ENCODE measurements at regions not wholly inside any gene's neighbourhood (a gene's known extent, or its start where the extent isn't known, plus 50 kb on each side); places are given as distances from the start of the nearest gene placed in this dataset.

DNA sequence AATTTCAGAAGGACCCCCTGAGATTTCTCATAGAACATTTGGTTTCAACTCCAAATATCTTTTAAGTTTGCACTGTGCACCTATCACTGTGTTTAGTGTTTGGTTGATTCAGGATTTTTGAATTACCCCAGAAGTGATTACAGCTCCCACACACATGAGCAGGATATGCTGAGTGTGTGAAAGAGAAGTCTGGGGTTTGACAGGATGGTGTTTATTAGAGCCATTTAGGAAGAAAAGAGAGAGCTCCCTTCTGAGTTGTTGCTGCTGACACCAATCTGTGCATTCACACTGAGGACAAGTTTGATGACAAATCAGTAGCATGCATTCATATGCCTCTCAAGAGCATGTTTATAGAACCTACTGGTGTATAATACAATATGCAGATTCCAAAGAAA, 118.1 kb downstream of the RPL22L1 start:
- DNase-seq = no peak

DNA sequence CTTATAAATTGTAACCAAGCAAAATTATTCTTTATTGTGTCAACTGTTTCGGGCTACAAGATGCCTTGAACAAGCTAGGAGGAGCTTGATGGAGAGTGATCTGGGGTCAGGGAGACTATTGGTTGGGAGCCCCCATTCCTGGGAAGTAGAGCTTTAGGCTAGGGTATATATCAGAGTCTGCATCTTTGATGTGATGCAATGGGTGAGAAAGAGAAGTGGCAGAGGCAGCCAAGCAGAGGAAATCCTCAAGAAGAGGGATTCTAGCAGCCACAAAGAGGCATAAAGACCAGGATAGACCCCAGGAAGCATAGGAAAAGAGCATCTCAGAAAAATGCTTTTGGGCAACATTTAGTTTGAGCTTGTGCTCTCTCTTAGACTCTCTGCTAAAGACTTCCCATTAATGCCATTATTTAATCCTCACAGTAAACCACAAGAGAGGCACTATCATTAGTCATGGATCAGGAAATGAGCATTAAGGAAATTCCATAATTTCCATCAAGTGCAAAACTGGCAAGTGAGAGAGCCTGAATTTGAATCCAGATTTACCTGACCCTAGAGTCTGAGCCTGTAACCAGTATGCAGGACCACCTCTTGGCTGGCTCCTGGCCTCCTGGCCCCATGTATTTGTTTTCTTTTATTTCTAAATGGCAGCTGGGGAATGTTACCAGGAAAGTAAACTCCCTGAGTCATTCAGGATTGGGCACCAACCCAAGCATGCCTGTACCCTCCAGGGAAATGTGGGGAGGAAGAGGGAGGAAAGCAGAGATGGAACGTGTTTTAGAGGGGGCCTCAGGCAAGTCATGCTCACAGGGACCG, 118.7 kb downstream of the RPL22L1 start:
- no peak for DNase-seq

DNA sequence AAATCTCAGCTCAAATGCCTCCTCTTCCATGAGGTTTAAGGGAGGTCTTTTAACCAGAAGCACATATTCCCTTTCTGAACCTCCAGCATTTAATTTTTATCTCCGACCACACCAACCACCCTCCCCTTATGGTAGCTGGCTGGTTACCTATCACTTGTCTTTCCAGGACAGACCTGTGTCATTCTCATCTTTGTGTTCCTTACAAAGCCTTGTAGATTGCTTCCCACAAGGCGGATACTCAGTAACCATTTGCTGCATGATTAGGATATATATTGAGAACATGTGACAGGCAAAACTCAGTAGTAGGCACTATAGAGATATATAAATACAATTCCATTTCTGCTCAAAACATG, 119.5 kb downstream of the RPL22L1 start:
- no peak for DNase-seq

DNA sequence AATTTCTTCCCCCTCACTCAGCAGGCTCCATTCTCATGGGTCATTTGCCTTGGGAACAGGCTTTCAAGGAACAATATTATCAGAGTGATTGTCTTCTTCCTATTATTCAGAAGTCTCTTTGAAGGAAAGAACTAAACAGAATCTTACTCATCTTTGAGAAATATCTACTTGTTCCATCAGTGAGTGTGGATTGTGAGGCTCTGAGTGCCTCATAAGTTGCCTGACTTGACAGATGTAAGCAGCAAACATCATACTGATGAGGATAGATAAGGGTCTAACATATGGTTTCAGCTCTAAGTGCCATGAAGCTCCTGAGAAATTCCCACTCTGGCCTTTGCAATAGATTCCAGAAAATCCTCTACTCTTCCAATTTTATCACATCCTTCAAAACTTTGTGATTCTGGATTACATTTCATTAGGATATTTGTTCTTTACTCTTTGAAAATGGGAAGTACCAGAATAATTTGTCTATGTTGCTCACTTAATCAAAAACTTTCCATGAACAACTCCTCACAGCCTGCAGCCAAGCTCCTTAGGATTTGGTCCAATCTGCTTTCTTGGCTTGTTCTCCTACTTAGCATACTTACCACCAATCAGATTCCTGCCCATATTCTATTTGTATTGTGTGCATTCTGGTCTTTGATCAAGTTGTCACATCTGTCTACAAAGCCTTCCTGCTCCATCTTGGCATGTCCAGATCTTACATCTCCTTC, 120.1 kb downstream of the RPL22L1 start:
- no peak for DNase-seq

DNA sequence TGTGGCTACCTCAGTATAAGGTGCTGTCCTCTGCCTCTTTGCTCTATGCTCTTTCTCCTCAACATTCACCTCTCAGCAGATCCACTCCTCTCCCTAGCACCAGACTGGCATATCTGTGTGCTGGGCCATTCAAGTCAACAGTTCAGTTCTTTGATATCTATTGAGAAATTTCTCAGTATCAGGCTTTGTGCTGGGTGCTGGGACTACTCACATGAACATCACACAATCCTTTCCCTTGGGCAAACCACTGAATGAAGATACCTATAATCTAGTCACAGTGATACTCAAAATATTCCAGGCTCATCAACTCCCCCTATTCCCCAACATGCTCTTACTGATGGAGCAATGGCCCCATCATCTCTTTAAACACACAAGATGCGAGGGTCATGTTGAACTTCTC, 120.8 kb downstream of the RPL22L1 start:
- no peak for DNase-seq

DNA sequence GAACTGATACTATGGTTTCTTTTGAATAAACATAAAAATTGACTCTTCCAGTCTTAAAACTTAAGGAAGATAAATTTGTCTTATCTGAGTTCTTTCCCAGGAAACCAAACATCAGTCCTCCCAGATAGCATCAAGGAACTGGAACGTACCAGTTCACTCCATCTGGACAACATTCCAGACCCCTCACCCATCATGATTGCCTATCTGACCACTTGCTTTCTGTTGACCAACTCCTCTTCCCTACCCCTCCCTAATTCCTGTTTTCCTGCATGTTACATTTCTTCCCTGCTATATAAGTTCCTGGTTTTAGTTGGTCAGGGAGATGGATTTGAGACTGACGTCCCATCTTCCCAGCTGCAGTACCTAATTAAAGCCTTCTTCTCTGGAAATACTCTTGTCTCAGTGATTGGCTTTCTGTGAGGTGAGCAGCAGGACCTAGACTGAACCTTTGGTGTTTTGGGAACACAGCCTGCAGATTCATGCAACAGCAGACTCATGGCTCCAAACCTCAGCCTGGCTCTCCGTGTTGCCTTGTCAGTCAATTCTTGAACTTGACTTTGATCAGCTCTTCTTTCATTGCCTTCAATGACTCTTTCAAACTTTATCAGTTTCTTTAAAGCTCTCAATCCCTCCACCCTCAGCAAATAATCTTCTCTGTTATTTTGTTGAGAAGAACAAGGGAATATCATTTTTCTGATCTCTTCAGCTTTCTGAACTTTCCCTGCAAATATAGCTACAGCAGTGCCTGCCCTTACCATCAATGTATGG, 123.6 kb downstream of the RPL22L1 start:
- no peak for DNase-seq

DNA sequence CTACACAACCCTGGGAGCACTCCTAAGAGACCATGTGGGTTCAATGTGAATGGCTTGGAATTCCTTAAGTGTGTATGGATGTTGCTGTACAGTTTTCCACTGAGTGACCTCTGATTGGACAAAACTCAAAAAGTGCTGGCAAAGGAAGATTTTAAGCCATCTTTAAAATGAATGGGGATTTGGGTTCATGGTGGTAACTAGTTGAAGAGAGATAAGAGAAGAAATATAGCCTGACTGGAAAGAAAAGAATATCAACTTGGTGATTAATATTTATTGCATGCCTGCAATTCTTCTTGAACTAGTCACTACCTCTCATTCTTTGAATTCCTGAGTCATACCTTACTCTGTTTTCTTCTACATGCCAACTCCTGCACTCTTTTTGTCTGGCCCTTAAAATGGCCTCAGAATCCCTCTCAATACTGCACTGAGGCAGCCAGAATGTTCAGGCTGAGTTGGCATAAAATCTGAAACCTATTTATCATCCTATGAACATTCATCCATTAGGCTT, 124.7 kb downstream of the RPL22L1 start:
- no peak for DNase-seq

DNA sequence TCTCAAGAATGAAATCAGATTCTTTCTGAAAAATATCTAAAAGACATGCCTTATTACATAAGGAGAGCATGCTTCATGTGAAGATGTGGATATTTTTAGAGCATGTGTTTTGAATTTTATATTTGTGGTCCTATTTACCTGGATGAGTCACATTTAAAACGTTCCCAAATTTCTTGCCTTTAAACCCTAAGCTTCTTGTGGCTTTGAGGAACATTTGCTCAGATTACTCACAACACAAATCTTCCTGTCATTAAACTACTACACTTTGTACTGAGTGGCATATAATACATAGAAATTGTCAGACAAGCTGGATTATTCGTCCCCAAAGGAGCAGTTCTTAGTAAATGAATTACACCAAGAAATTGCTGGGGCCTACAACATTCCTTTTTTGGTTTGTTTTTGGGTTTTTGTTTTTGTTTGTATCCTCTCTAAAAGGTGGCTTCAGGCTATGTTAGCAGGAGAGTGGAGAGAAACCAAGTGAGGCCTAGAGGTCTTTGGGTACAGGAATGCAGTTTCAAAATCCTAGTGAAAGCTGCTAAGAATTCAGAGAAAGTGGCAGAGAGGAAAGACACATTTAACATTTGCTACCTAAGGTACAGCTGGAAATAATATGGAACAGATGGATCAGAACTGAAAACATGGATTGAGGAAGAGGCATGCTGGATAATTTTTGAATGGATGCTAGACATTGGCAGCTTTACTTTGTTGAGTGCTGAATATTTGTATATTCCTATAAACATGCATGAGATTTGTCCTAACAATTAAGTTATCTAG, 128.1 kb downstream of the RPL22L1 start:
- no peak for DNase-seq

DNA sequence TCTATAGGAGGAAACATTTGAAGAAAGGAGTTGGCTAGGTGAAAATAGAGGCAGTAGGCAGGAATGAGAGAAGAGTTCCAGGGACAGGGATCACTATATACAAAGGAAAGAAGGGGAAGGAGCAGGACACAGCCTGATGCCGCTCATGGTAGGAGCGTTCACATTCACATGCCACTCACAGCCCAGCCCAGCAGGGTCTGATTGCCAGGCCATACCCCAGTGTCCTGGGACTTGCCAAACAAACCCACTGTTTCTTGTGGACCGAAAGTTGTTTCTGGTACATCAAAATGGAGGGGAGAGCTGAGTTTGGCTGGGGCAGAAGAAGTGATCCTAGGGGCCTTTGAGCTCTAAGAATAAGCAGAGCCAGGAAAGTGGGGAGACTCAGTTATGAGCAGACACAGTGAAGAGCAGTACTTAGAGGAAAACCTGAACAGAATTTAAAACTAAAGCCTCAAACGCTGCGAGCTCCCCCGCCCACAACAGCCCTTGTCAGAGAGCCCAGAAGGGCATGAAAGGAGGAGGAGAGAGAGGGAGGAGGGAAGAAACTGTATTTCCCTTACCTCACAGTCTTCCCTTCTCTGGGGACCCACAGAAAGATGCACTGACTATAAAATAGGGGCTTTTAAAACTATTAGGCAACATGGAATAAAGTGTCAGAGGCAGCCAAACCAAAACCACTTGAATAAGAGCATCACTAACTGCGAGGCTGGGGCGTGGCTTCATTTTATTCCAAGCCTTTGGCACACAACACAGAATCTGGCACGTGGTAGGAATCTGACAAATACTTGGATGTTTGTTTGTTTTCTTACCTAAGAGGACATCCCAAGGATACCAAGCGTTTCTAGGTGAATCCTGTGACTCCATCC, 129.0 kb downstream of the RPL22L1 start:
- DNase-seq = no peak

DNA sequence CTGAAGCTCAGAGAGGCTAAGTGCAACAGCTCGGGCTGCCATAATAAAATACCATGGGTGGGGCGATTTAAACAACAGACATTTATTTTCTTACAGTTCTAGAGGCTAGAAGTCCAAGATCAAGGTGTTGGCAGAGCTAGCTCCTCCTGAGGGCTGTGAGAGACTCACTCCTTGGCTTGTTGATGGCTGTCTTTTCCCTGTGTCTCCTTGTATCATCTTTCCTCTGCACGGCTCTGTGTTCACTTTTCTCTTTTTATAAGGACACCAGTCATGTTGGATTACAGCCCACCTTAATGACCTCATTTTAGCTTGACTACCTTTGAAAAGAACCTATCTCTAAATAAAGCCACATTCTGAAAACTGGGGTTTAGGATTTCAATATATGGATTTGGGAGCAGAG, 129.7 kb downstream of the RPL22L1 start:
- no peak for DNase-seq

DNA sequence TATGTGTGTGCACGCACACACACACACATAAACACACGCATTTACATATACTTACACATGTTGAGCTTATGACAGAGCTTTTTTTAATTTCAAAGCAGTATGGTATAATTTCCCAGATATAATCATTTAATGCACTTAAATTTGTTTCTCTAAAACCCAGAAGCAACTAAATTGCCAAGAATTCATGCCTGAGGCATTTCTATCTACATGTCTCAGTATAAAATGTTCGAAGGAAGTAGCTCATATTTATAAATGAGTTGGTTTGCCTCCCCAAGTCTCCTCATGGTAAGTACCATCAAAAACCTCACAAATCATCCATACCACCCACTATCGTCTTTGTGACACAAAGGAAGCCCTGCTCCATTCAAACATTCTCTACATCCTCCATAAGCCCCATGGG, 130.6 kb downstream of the RPL22L1 start:
- no peak for DNase-seq

DNA sequence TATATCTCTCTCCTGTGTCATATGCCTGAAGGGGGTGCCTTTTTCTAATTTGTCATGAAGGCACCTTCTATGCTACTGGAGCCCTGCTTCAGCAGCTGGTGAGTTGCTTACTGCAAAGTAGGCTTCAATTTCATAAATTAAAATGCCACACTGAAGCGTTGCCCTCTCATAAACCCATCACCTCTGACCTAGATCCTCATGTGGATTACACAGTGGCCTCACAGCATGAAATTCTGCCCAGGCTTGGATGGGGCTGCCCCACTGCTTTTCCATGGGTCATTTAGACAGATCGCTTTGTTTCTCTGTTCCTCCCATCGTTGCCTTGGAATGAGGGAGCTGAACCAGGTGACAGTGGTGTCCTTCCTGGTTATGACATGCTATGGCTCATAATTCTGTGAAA, 131.2 kb downstream of the RPL22L1 start:
- DNase-seq = no peak

DNA sequence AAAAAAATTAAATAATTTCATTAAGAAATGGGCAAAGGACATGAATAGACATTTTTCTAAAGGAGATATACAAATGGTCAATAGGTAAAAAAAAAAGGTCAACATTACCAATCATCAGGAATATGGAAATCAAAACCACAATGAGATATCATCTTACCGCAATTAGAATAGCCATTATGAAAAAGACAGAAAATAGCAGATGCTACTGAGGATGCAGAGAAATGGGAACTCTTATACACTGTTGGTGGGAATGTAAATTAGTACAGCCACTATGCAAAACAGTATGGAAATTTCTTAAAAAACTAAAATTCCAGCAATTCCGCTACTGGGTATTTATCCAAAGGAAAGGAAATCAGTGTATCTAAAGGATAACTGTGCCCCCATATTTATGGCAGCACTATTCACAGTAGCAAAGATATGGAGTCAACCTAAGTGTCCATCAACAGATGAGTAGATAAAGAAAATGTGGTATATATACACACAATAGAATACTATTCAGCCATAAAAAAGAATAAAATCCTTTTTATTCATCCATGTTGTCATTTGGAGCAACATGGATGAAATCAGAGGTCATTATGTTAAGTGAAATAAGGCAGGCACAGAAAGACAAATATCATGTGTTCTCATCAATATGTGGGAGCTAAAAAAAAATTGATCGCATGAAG, 132.4 kb downstream of the RPL22L1 start:
- no peak for DNase-seq

DNA sequence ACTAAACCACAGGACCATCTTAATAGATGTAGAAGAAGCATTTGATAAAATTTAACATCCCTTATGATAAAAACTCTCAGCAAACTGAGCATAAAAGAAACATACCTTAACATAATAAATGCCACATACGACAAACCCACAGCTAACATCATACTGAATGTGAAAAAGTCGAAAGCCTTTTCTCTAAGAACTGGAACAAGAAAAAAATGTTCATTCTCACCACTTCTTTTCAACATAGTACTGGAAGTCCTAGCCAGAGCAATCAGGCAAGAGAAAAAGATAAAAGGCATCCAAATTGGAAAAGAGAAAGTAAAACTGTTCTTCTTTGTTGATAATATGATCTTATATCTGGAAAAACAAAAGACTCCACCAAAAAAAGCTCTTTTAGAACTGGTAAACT, 134.2 kb downstream of the RPL22L1 start:
- no peak for DNase-seq

DNA sequence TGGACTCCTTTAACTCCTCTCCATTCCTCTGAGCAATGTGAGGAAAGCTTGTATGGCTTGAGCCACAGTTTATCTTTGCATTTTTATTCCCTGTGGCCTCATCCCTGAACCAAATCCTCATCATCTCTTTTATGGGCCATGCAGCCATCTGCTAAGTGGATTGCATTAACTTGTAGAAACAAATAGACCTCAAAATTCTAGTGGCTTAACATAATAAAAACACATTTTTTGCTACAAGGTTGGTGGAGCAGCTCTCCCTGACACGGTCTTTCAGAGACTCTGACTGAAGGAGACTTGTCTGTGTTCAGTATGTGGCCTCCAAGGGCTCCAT, 135.3 kb downstream of the RPL22L1 start:
- DNase-seq = no peak

DNA sequence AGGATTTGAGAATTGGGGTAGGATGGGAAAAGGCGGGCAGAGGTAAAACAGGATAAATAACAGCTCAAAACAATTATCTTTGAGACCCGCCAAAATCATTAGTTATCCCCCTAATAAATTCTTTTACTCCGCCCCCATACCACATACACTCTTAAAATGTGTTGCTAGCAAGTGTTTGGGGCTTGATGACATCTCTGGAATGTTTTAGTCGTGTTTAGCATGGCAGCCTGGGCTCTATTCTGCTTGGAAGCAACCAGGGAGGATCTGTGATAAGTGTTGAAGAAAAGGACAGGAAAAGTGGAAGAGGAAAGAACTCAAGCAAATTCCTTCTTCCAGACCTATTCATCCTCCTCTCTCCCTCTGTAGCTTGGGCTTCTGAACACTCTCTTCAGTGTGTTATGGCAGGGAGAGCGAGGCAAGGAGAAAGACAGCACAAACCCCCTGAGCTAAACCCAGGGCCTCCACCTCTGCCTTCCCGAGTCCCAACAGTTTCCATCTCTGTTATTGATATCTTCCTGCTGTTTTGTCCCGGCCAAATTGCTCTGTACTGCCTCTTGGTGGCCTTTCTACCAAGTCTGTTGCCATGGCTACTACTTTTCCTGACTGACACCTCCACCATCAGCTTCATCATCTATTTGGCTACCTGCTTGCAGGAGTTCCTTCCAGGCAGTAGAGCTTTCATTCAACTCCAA, 135.8 kb downstream of the RPL22L1 start:
- DNase-seq = no peak

DNA sequence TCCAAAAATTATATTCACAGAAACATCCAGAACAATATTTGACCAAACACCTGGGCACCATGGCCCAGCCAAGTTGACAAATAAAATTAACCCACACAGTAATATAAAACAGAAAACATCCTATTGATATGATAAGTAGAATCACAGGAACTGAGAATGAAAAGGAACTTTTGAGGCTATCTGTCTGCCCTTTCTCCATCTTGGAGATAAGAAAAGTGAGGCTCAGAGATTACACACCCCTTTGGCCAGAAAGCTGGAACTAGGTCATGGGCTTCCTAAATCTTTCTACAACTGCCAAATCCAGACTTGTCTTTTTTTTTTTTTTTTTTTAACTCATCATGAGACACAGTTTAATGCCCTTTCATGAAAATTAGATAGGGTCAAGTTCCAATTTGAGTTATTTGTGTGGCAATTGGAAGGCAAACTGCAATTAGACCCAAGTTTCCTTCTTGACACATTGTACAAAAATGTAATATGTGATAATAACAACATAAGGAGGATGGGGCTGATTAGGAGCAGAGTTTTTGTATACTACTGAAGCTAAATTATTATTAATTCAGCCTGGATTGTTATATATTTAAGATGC, 137.2 kb downstream of the RPL22L1 start:
- no peak for DNase-seq

DNA sequence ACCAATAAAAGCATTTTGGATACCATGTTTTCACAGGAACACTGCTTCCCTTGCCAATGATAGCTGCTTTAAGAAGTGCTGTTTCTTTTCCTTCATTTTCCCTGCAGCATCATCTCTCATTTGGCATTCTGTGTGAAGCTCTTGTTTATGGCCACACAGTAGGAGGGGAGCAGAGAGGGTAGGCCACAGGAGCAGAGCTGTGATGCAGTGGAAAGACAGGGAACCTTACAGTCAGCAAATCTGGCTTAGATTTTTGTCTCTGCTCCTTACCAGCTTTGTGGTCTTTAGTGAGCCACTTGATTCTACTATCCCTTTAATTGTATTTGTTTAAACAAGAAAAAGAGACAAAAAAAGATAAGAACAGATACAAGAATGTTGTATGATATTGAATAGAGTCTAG, 138.7 kb downstream of the RPL22L1 start:
- DNase-seq = no peak

DNA sequence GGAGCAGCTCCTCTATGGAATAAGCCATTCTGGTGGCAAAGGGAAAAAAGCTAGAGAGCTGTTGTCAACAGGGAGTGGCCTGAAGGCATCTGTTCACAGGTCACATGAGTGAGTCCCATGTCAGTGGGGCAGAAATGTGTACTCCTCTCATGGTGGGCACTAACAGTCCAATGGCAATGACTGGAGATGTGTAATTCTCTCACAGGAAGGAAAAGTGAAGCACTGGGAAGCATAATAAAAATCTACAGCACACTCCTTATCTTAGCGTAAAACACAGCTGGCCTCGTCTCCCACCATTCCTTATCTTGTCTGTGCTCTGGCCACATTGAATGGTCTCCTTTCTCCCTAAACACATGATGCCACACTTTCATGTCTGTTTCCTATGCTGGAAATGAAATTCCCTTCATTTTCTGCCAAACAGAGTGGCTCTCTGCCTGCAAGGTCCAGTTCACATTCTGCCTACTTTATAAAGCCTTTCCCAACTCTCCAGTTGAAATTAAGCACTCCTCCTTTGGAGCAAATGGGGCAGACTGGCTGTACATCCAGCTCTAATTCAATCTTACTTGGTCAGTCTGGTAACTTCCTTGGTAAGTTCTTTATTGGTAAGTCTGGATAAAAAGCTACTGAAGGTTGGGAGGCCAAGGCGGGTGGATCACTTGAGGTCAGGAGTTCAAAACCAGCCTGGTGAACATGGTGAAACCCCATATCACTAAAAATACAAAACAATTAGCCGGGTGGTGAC, 139.8 kb downstream of the RPL22L1 start:
- DNase-seq = no peak

DNA sequence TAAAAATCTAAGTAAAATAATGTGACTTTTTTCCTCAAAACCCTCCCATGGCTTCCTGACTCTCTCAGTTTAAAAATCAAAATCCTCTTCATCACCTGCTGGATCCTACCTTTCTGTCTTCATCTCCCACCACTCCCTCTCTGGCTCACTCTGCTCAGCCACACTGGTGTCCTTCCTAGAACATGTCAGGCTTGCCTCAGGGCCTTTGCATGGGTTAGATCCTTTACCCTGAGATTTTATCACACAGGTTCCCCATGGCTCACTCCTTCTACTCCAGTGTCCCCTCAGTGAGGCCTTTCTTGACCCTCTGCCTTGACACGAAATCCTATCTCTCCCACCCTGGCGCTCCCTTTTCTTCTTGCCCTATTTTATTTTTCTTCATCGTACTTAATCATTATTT, 141.8 kb downstream of the RPL22L1 start:
- DNase-seq = no peak
